ENCODE measurements at regions not wholly inside any gene's neighbourhood (a gene's known extent, or its start where the extent isn't known, plus 50 kb on each side); places are given as distances from the start of the nearest gene placed in this dataset.

DNA sequence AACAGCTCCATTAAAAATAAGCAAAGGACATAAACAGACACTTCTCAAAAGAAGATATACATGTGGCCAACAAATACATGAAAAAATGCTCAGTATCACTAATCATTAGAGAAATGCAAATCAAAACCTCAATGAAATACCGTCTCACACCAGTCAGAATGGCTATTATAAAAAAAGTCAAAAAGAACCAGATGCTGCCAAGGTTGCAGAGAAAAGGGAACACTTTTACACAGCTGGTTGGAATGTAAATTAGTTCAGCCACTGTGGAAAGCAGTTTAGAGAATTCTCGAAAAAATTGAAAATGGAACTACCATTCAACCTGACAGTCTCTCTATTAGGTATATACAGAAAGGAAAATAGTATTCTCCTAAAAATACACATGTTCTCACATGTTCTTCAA, 102.4 kb upstream of the FIBIN start:
- TF ChIP-seq SIN3A (IDR thresholded peaks at IDR 0.05; ENCODE audit: borderline replicate concordance, insufficient read depth, low read length), result no peak
- no peak for TF ChIP-seq FOXP2 (optimal IDR thresholded peaks at IDR 0.05; ENCODE audit: borderline replicate concordance, extremely low read depth, extremely low read length, insufficient read depth)
- TF ChIP-seq, protein P1, sequence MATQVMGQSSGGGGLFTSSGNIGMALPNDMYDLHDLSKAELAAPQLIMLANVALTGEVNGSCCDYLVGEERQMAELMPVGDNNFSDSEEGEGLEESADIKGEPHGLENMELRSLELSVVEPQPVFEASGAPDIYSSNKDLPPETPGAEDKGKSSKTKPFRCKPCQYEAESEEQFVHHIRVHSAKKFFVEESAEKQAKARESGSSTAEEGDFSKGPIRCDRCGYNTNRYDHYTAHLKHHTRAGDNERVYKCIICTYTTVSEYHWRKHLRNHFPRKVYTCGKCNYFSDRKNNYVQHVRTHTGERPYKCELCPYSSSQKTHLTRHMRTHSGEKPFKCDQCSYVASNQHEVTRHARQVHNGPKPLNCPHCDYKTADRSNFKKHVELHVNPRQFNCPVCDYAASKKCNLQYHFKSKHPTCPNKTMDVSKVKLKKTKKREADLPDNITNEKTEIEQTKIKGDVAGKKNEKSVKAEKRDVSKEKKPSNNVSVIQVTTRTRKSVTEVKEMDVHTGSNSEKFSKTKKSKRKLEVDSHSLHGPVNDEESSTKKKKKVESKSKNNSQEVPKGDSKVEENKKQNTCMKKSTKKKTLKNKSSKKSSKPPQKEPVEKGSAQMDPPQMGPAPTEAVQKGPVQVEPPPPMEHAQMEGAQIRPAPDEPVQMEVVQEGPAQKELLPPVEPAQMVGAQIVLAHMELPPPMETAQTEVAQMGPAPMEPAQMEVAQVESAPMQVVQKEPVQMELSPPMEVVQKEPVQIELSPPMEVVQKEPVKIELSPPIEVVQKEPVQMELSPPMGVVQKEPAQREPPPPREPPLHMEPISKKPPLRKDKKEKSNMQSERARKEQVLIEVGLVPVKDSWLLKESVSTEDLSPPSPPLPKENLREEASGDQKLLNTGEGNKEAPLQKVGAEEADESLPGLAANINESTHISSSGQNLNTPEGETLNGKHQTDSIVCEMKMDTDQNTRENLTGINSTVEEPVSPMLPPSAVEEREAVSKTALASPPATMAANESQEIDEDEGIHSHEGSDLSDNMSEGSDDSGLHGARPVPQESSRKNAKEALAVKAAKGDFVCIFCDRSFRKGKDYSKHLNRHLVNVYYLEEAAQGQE (IDR thresholded peaks at IDR 0.05; ENCODE audit: insufficient read depth in 1 of 2, low read depth in 2 of 2, low read length in 2 of 2), result no peak
- TF ChIP-seq TAF1 (IDR thresholded peaks at IDR 0.05; ENCODE audit: borderline replicate concordance, insufficient read depth, low read length), result no peak
- TF ChIP-seq POLR2AphosphoS5 (IDR thresholded peaks at IDR 0.05; ENCODE audit: low read depth, low read length), result no peak

GRCh38 chr11:26896719-26897118, 97.2 kb upstream of the FIBIN start:
- TF ChIP-seq POLR2AphosphoS5 (IDR thresholded peaks at IDR 0.05; ENCODE audit: low read depth, low read length), result no peak
- TF ChIP-seq FOXP2 (optimal IDR thresholded peaks at IDR 0.05; ENCODE audit: borderline replicate concordance, extremely low read depth, extremely low read length, insufficient read depth), result no peak
- TF ChIP-seq, protein P1 (IDR thresholded peaks at IDR 0.05; ENCODE audit: insufficient read depth in 1 of 2, low read depth in 2 of 2, low read length in 2 of 2), result no peak
- TF ChIP-seq SIN3A (IDR thresholded peaks at IDR 0.05; ENCODE audit: borderline replicate concordance, insufficient read depth, low read length), result no peak
- TF ChIP-seq TAF1 (IDR thresholded peaks at IDR 0.05; ENCODE audit: borderline replicate concordance, insufficient read depth, low read length), result no peak

DNA sequence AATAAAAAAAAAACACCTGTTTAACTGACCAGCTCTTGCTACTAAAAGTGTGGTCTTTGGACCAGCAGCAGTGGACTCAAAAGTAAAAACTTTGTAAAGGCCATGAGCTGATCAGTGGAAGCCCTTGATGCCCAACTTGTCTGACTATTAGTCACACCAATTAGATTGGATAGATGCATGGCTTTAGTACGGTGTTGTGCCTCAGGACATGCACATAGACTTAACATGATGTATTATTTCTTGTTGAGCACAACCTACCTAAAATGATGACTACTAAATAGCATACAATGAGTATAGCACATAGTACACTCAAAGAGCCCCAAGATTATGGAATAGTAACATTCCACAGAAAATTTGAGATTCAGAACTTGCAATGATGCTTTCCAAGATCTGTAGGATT, 95.1 kb upstream of the FIBIN start:
- TF ChIP-seq, protein P1 (IDR thresholded peaks at IDR 0.05; ENCODE audit: insufficient read depth in 1 of 2, low read depth in 2 of 2, low read length in 2 of 2), result no peak
- TF ChIP-seq SIN3A (IDR thresholded peaks at IDR 0.05; ENCODE audit: borderline replicate concordance, insufficient read depth, low read length) (no peak), FOXP2 (optimal IDR thresholded peaks at IDR 0.05; ENCODE audit: borderline replicate concordance, extremely low read depth, extremely low read length, insufficient read depth) (no peak), TAF1 (IDR thresholded peaks at IDR 0.05; ENCODE audit: borderline replicate concordance, insufficient read depth, low read length) (no peak), POLR2AphosphoS5 (IDR thresholded peaks at IDR 0.05; ENCODE audit: low read depth, low read length) (no peak)

GRCh38 chr11:26901162-26901561, 92.8 kb upstream of the FIBIN start:
- TF ChIP-seq TAF1 (IDR thresholded peaks at IDR 0.05; ENCODE audit: borderline replicate concordance, insufficient read depth, low read length) (no peak), POLR2AphosphoS5 (IDR thresholded peaks at IDR 0.05; ENCODE audit: low read depth, low read length) (peak; percentile 43; the same call in 1 of the 2 replicates)
- TF ChIP-seq, protein P1 (IDR thresholded peaks at IDR 0.05; ENCODE audit: insufficient read depth in 1 of 2, low read depth in 2 of 2, low read length in 2 of 2), result 0 out of 4 replicates have a peak, but pooled peaks of 1 of the 2 experiments have one; percentile 32

DNA sequence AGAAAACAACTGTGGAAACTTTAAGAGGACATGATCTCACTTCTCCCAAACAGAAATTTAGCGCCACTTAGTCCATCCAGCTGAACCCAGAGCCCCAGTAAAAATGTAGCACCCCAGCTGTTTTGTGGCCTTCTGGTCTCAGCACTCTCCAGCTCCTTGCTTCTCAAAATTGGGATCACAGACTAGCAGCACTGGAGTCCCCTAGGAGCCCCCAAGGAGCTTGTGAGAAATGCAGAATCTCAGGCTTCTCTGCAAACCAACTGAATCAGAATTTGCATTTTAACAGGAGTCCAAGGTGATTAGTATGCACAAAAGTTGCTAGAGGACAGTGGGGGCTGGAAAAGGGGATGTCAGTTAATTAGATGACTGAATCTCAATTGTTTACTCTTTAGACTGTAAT, 89.8 kb upstream of the FIBIN start:
- no peak for TF ChIP-seq FOXP2 (optimal IDR thresholded peaks at IDR 0.05; ENCODE audit: borderline replicate concordance, extremely low read depth, extremely low read length, insufficient read depth)
- no peak for TF ChIP-seq TAF1 (IDR thresholded peaks at IDR 0.05; ENCODE audit: borderline replicate concordance, insufficient read depth, low read length)
- TF ChIP-seq, protein P1 (IDR thresholded peaks at IDR 0.05; ENCODE audit: insufficient read depth in 1 of 2, low read depth in 2 of 2, low read length in 2 of 2), result no peak
- no peak for TF ChIP-seq POLR2AphosphoS5 (IDR thresholded peaks at IDR 0.05; ENCODE audit: low read depth, low read length)
- no peak for TF ChIP-seq SIN3A (IDR thresholded peaks at IDR 0.05; ENCODE audit: borderline replicate concordance, insufficient read depth, low read length)
